ENCODE measurements at regions not wholly inside any gene's neighbourhood (a gene's known extent, or its start where the extent isn't known, plus 50 kb on each side); places are given as distances from the start of the nearest gene placed in this dataset.

GRCh38 chr1:219434923-219435297 is 178.0 kb downstream of the ZC3H11B start:
- DNase-seq (ENCODE audit: low read depth): no peak
- no peak for TF ChIP-seq CTCF (IDR thresholded peaks at IDR 0.05; ENCODE audit: insufficient read depth, low read depth, low read length)
- CTCF ChIA-PET: no interaction called here
- POLR2A ChIA-PET: interaction anchor here (0.6 kb wide), 1 partner anchor 85 kb away, joined by 3 read pairs; no protein-coding TSS in a partner anchor
- no peaks in the 10 kb centered on the region for H3K27me3 ChIP-seq (ENCODE audit: control insufficient read depth, insufficient read depth, low read length)
- H3K4me3 ChIP-seq (ENCODE audit: low read depth, low read length): no peak overlapping the region
- H3K36me3 ChIP-seq (ENCODE audit: control insufficient read depth, insufficient read depth, low read length): no peaks in the 10 kb centered on the region

- CTCF ChIA-PET: no interaction called here
- DNase-seq (ENCODE audit: low read depth): no peak
- POLR2A ChIA-PET: no interaction called here
- H3K27me3 ChIP-seq (ENCODE audit: control insufficient read depth, insufficient read depth, low read length): no peaks in the 10 kb centered on the region
- no peaks in the 10 kb centered on the region for H3K36me3 ChIP-seq (ENCODE audit: control insufficient read depth, insufficient read depth, low read length)
- no peak overlapping the region for H3K4me3 ChIP-seq (ENCODE audit: low read depth, low read length)
- TF ChIP-seq CTCF (IDR thresholded peaks at IDR 0.05; ENCODE audit: insufficient read depth, low read depth, low read length): no peak
Measured at GRCh38 chr1:219434285-219434922, 178.5 kb downstream of the ZC3H11B start.

- ChIA-PET CTCF (no interaction called here), POLR2A (no interaction called here)
- Histone ChIP-seq H3K4me3 (ENCODE audit: low read depth, low read length) (no peak overlapping the region), H3K27me3 (ENCODE audit: control insufficient read depth, insufficient read depth, low read length) (no peaks in the 10 kb centered on the region), H3K36me3 (ENCODE audit: control insufficient read depth, insufficient read depth, low read length) (no peaks in the 10 kb centered on the region)
- DNase-seq (ENCODE audit: low read depth): no peak
- TF ChIP-seq CTCF (IDR thresholded peaks at IDR 0.05; ENCODE audit: insufficient read depth, low read depth, low read length): no peak
Measured at GRCh38 chr1:219433496-219434131, 179.3 kb downstream of the ZC3H11B start.

GRCh38 chr1:219433001-219433400 is 179.9 kb downstream of the ZC3H11B start:
- DNase-seq (ENCODE audit: low read depth): no peak
- Histone ChIP-seq H3K27me3 (ENCODE audit: control insufficient read depth, insufficient read depth, low read length) (no peaks in the 10 kb centered on the region), H3K4me3 (ENCODE audit: low read depth, low read length) (no peak overlapping the region), H3K36me3 (ENCODE audit: control insufficient read depth, insufficient read depth, low read length) (no peaks in the 10 kb centered on the region)
- CTCF ChIA-PET: no interaction called here
- no peak for TF ChIP-seq CTCF (IDR thresholded peaks at IDR 0.05; ENCODE audit: insufficient read depth, low read depth, low read length)
- POLR2A ChIA-PET: no interaction called here

GRCh38 chr1:219432191-219432606 is 180.7 kb downstream of the ZC3H11B start:
- H3K27me3 ChIP-seq (ENCODE audit: control insufficient read depth, insufficient read depth, low read length): no peaks in the 10 kb centered on the region
- ChIA-PET CTCF (no interaction called here), POLR2A (no interaction called here)
- no peak for DNase-seq (ENCODE audit: low read depth)
- H3K4me3 ChIP-seq (ENCODE audit: low read depth, low read length): no peak overlapping the region
- H3K36me3 ChIP-seq (ENCODE audit: control insufficient read depth, insufficient read depth, low read length): no peaks in the 10 kb centered on the region
- no peak for TF ChIP-seq CTCF (IDR thresholded peaks at IDR 0.05; ENCODE audit: insufficient read depth, low read depth, low read length)

Data from BJ (cell line).